Epithelial cell of prostate (primary cell): ENCODE measurements at regions not wholly inside any gene's neighbourhood (a gene's known extent, or its start where the extent isn't known, plus 50 kb on each side); places are given as distances from the start of the nearest gene placed in this dataset.

Experiments
- DNase-seq: peaks from one replicate; pipeline ENCODE4 v3.0.0-alpha.2; 2011; ENCODE audit warnings: low read depth, low spot score
- H3K27ac ChIP-seq: fragments of 450-650 bp; 2 replicates; pipeline ENCODE4 v1.5.1; 2017; ENCODE audit warnings: mild to moderate bottlenecking

- no peak for DNase-seq
Observed at GRCh38 chr2:119104414-119104813, 54.1 kb downstream of the C1QL2 start.

GRCh38 chr2:119102964-119103363 is 55.6 kb downstream of the C1QL2 start:
- H3K27ac ChIP-seq: no peak overlapping the region
- no peak for DNase-seq

More at GRCh38 chr2:119104414-119104813, 54.1 kb downstream of the C1QL2 start:
- H3K27ac ChIP-seq: no peak overlapping the region

- no peak for DNase-seq
- H3K27ac ChIP-seq: no peak overlapping the region
Observed at GRCh38 chr2:119088416-119088815, 70.1 kb downstream of the C1QL2 start.

GRCh38 chr2:119086327-119086726 is 72.2 kb downstream of the C1QL2 start:
- no peak for DNase-seq
- no peak overlapping the region for H3K27ac ChIP-seq

- no peak overlapping the region for H3K27ac ChIP-seq
- DNase-seq: no peak
Observed at GRCh38 chr2:119085613-119086012, 72.9 kb downstream of the C1QL2 start.

- no peak for DNase-seq
Observed at GRCh38 chr2:119083416-119083815, 75.1 kb downstream of the C1QL2 start.

GRCh38 chr2:119082821-119083400 is 75.6 kb downstream of the C1QL2 start:
- DNase-seq: no peak

More at GRCh38 chr2:119083416-119083815, 75.1 kb downstream of the C1QL2 start:
- no peak overlapping the region for H3K27ac ChIP-seq

GRCh38 chr2:119078796-119079195 is 79.8 kb downstream of the C1QL2 start:
- DNase-seq: no peak
- no peak overlapping the region for H3K27ac ChIP-seq

More at GRCh38 chr2:119082821-119083400, 75.6 kb downstream of the C1QL2 start:
- no peak overlapping the region for H3K27ac ChIP-seq

- no peak overlapping the region for H3K27ac ChIP-seq
- no peak for DNase-seq
Observed at GRCh38 chr2:119076713-119077112, 81.8 kb downstream of the C1QL2 start.

GRCh38 chr2:119073213-119073612 is 85.3 kb downstream of the C1QL2 start:
- no peak for DNase-seq
- no peak overlapping the region for H3K27ac ChIP-seq

GRCh38 chr2:119071476-119071875 is 87.1 kb downstream of the C1QL2 start:
- no peak for DNase-seq
- H3K27ac ChIP-seq: no peak overlapping the region

GRCh38 chr2:119069781-119070180 is 88.8 kb downstream of the C1QL2 start:
- H3K27ac ChIP-seq: no peak overlapping the region
- no peak for DNase-seq

- no peak for DNase-seq
- H3K27ac ChIP-seq: no peak overlapping the region
Observed at GRCh38 chr2:119068154-119068725, 90.3 kb downstream of the C1QL2 start.

- peak; percentile 39 for DNase-seq
- H3K27ac ChIP-seq: no peak overlapping the region
Observed at GRCh38 chr2:119066272-119066804, 92.2 kb downstream of the C1QL2 start.

GRCh38 chr2:119065146-119065545 is 93.4 kb downstream of the C1QL2 start:
- DNase-seq: no peak

GRCh38 chr2:119064567-119064966 is 94.0 kb downstream of the C1QL2 start:
- no peak overlapping the region for H3K27ac ChIP-seq
- DNase-seq: no peak

More at GRCh38 chr2:119065146-119065545, 93.4 kb downstream of the C1QL2 start:
- H3K27ac ChIP-seq: no peak overlapping the region

GRCh38 chr2:119063177-119063576 is 95.4 kb downstream of the C1QL2 start:
- no peak for DNase-seq
- no peak overlapping the region for H3K27ac ChIP-seq

- DNase-seq: no peak
- H3K27ac ChIP-seq: no peak overlapping the region
Observed at GRCh38 chr2:119062652-119063051, 95.9 kb downstream of the C1QL2 start.

GRCh38 chr2:119062179-119062578 is 96.4 kb downstream of the C1QL2 start:
- no peak overlapping the region for H3K27ac ChIP-seq
- no peak for DNase-seq

- H3K27ac ChIP-seq: no peak overlapping the region
- DNase-seq: no peak
Observed at GRCh38 chr2:119059940-119060339, 98.6 kb downstream of the C1QL2 start.

- H3K27ac ChIP-seq: no peak overlapping the region
- DNase-seq: no peak
Observed at GRCh38 chr2:119059287-119059686, 99.3 kb downstream of the C1QL2 start.
